UCSD-AML1 (cell line): ENCODE measurements at regions not wholly inside any gene's neighbourhood (a gene's known extent, or its start where the extent isn't known, plus 50 kb on each side); places are given as distances from the start of the nearest gene placed in this dataset.

Experiments used
- DNase-seq: peaks from one replicate; lab custom pipeline; 2025; ENCODE audit not compliant: unreplicated experiment; lab: John Stamatoyannopoulos, UW

DNA sequence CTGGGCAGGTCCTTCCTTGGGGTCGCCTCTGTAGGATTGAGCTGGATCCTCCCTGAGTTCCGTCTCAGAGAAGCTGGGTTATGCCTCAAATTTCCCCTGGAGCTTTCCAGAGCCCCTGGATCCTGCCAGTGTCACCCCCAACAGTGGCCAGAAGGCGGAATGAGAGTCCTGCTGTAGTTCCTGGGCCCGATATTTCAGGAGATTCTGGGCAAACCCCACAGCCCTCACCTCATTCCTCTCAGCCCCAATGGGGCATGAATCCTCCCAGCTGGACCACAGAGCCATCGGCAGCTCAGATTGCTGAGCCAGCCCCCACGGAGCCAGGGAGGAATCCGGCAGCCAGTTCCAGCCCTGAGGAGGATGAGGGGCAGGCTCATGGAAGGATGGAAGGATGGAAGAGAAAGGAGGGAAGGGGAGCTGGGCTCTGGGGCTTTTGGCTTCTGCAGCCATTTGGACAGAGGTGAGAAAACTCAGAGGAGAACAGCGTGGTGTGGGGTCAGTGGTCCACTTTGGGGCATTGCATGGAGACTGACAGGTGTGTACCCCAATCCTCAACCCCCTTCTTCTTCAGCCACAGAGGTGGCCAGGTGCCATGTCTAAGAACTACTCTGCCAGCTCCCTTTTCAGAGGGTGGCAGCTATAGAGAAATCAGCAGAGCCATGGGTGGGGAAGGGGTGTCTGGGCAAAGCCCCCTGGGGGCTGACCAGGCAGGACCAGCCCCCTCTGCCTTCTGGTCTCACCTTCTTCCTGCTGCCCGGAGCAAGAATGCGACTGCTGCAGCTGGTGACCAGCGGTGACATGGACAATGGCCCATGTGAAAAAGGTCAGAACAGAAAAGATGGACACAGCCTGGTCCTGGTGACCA, 867.6 kb downstream of the TBC1D22A start:
- DNase-seq = no peak

- DNase-seq = no peak
These were observed 866.8 kb downstream of the TBC1D22A start for GRCh38 chr22:47629273-47629711.

GRCh38 chr22:47628477-47629272, 866.2 kb downstream of the TBC1D22A start:
- DNase-seq = no peak

- DNase-seq = no peak
These were observed 865.3 kb downstream of the TBC1D22A start for GRCh38 chr22:47627556-47628253.

GRCh38 chr22:47626428-47627390, 864.3 kb downstream of the TBC1D22A start:
- DNase-seq = no peak

DNA sequence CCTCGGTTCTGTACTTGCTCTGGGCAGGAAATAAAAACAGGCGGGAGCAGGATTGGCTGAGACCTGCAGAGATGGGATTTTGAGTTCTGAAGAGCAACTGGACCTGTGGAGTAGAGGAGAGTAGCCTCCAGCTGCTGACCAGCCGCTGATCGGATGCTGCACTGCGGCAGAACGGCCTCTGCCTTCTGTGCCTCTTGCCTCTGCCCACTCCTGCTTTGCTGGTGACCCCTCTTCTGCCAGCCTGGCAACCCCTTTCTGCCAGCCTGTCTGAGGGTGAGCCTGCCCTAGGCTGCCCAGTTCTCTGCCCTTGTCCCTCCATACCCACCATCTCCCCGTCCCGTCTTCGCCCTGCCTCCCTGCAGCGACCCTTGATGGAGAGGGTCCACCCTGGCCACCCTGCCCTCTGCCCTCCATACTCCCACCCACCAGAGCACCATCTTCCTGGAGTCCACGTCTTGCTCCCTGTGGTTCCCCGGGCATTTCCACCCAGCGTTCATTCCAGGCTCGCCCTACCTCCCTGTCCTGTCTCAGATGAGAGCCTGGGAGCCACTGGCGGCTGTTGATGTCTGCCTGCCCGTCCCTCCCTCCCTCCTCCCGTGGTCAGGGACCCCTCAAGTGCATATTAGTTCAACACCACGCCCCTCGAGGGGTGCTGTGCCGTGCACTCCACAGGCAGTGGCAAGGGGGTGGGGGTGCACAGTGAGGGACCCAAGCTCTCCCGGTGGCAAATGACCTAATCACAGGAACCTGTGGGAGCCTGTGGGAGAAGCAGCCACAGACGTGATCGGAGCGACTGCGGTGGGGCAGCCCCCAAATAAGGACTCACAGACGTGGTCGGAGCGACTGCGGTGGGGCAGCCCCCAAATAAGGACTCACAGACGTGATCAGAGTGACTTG, 863.3 kb downstream of the TBC1D22A start:
- DNase-seq = no peak

DNA sequence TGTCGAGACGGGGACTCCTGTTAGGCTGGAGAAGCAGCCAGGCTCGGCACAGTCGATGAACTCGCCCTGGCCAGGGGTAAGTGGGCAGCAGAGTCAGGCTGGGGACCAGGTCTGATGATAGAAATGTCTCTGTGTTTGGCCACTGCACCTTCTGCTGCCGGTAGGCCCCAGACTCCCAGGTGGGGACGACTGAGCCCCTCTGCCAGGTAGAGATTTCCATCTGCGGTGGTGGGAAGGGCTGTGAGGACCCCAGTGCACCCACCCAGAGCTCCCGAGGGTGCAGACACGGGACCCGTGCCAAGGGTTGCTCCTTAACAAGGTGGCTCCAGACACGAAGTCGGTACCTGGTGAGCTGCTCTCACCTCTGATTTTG, 862.5 kb downstream of the TBC1D22A start:
- no peak for DNase-seq

- DNase-seq = no peak
These were observed 862.0 kb downstream of the TBC1D22A start for GRCh38 chr22:47624252-47625012.

DNA sequence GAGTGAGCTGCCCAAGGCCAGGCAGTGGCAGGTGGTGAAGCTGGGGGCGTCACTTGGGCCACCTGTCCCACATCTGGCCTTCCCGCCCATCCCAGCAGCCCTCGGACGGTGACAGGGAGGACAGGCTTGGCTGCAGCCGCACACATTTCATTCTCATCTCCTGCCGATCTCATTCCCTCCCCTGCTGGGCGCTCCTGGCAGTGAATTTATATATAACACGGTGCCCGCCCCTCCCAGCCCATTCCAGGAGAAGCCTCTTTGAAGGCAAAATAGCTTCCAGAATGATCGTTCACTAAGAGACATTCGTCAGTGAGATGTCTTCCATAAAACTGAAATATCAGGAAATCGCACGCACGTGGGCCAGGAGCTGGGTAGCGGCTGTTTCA, 861.3 kb downstream of the TBC1D22A start:
- no peak for DNase-seq

DNA sequence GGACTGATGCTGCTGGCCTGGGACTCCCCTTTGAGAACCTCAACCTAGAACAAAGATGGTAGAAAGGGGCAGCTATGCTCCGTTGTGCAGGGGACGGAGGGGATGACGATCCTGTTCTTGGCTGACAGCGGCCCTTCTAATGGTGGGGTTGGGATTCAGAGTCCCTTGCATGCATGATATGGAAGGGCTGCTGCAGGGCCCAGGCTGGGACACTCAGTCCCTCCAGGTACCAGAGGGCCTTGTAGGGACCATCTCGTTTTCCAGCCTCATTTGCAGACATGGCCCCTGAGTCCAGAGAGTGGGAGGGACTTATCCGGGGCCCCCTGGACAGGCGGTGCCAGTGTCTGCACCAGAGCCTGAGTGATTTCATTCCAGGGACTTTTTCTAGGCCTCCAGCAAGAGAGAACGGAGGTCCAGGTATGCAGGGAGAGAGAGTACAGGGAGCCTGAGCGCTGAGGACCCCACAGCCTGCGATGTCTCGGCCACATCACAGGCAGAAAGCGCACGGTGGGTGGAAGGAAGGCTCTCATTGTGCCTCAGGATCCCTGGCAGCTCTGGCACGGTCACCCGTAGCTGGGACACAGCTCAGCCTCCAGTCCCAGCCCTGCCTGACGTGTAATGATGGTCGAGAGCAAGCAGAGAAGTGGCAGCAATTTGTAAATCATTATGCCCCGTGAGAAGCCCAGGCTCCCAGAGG, 860.8 kb downstream of the TBC1D22A start:
- DNase-seq = no peak

DNA sequence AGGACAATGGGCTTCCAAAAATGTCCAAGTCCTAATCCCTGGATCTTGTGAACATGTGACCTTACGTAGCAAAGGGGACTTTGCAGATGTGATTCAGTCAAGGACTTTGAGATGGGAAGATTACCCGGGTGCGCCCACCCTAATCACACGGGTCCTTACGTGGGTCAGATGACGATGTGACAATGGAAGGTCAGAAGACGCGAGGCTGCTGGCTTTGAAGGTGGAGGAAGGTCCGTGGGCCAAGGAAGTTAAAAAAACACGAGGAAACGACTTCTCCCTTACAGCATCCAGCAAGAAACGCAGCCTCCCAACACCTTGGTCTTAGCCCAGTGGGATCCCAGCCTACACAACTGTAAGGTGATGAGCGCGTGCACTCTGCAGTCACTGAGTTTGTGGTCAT, 860.1 kb downstream of the TBC1D22A start:
- DNase-seq = no peak

DNA sequence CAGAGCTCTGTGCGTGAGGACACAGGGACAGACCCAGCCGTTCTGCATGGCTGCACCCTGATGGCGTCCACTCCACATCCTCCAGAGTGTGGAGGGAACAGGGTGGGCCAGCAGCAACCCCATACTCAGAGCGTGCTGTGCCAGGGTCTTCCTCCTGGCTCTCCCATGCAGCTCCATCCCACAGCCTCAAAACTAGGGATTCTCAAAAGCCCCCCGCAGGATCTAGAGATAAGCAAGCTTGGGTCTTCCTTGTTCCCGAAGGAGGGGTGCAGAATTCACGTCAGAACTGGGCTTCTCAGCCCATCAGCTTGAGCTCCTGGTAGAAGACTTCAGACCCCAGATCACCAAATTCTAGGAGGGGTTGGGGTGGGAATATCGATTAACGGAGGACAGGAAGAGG, 858.8 kb downstream of the TBC1D22A start:
- no peak for DNase-seq

- no peak for DNase-seq
These were observed 857.9 kb downstream of the TBC1D22A start for GRCh38 chr22:47620391-47620790.

- no peak for DNase-seq
These were observed 857.2 kb downstream of the TBC1D22A start for GRCh38 chr22:47619631-47620030.

GRCh38 chr22:47618180-47619010, 855.9 kb downstream of the TBC1D22A start:
- DNase-seq = no peak

GRCh38 chr22:47617186-47617585, 854.7 kb downstream of the TBC1D22A start:
- DNase-seq = no peak

GRCh38 chr22:47616396-47617020, 854.1 kb downstream of the TBC1D22A start:
- no peak for DNase-seq
